Activated CD8-positive, alpha-beta memory T cell treated with anti-CD3 and anti-CD28 coated beads, Interleukin-2, amount 10 ng/mL, durations not matched to agents 7 days and 5 days (primary cell): ENCODE measurements at regions not wholly inside any gene's neighbourhood (a gene's known extent, or its start where the extent isn't known, plus 50 kb on each side); places are given as distances from the start of the nearest gene placed in this dataset.

Experiments used
- ATAC-seq: fragments of 150-1000 bp; cut with Tn5 transposase; one replicate; pipeline ENCODE4 v1.10.0; 2021; ENCODE audit warnings: moderate library complexity
- CTCF ChIA-PET: fragments of 350-600 bp; sonication (Branson Sonifier 250); formaldehyde crosslinking; loops from one replicate; lab custom pipeline; 2021; ENCODE audit warnings: antibody characterized with exemption; lab: Charles Lee
- DNase-seq: peaks from one replicate; pipeline ENCODE4 v3.0.0-alpha.2; 2020
- H3K27ac Mint-ChIP-seq: one replicate; pipeline ENCODE4 v1.8.0; 2021; ENCODE audit warnings: mild to moderate bottlenecking, mixed read lengths
- H3K27me3 Mint-ChIP-seq: one replicate; pipeline ENCODE4 v1.8.0; 2021; ENCODE audit warnings: mixed read lengths
- H3K36me3 Mint-ChIP-seq: one replicate; pipeline ENCODE4 v1.8.0; 2021; ENCODE audit warnings: mild to moderate bottlenecking, mixed read lengths
- H3K4me1 Mint-ChIP-seq: one replicate; pipeline ENCODE4 v1.8.0; 2021; ENCODE audit warnings: mixed read lengths
- H3K4me3 Mint-ChIP-seq: one replicate; pipeline ENCODE4 v1.8.0; 2021; ENCODE audit warnings: mild to moderate bottlenecking, moderate library complexity, mixed read lengths
- H3K9me3 Mint-ChIP-seq: one replicate; pipeline ENCODE4 v1.8.0; 2022; ENCODE audit warnings: low read depth, mixed read lengths

DNA sequence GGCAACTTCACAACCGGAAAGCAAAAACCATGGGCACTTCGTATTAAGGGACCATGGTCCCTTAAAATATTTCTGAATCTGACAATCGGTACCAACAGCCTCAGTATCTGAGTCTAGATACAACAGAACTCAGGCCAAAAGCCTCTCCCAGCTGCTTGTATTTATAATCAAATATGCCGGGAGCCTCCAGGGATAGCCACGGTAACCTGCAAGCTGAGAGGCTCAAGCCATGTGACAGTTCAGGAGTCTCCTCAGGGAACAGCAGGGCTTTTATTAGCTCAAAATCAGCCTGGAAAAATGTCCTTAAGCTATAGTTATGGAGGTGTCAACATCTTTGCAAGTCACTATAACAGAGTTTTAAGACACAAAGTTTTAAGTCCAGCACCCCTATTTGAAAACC lies 352.8 kb upstream of the GYPC start:
- Mint-ChIP-seq H3K9me3 (no peaks in the 10 kb centered on the region), H3K4me3 (no peak overlapping the region), H3K27ac (no peak overlapping the region), H3K4me1 (no peaks in the 10 kb centered on the region), H3K36me3 (no peaks in the 10 kb centered on the region), H3K27me3 (no peaks in the 10 kb centered on the region)
- CTCF ChIA-PET: no interaction called here
- no peak for ATAC-seq
- DNase-seq: no peak

- no peak for ATAC-seq
- Mint-ChIP-seq H3K4me1 (no peaks in the 10 kb centered on the region), H3K27ac (no peak overlapping the region), H3K27me3 (no peaks in the 10 kb centered on the region), H3K4me3 (no peak overlapping the region), H3K9me3 (no peaks in the 10 kb centered on the region), H3K36me3 (no peaks in the 10 kb centered on the region)
- DNase-seq: no peak
- CTCF ChIA-PET: no interaction called here
Measured at GRCh38 chr2:126304154-126304553, 351.8 kb upstream of the GYPC start.

DNA sequence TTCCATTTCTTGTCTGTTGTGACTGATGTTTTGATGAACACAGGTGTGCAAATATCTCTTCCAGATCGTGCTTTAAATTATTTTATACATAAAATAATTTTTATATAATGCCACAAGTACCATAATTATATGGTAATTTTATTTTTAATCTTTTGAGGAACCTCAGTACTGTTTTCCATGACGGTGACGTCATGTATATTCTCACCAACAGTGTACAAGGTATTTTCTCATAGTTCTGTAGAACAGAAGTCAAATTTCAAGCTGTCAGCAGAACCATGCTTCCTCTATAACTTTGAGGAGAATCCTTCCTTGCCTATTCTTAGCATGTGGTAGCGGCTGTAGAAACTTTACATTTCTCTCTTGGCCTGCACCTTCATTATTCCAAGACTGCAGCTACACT lies 349.4 kb upstream of the GYPC start:
- CTCF ChIA-PET: no interaction called here
- H3K9me3 Mint-ChIP-seq: no peaks in the 10 kb centered on the region

DNA sequence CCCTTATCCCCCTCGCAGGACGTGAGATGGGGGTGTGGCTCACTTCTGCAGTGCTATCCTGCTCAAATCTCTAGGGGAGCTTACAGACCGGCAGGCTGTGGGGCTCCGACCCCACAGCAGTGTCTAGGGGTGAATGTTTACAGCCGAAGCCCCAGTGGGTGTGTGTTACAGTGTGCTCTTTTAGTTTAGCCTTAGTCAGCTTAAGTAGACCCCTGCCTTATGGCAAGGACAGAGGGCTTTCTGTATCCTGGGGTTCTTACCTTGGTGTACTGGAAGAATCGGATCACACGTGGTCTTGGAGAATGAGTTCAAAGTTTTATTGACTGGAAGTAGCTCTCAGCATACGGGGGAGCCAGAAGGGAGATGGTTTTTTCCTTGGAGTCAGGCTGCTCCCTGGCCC lies 348.2 kb upstream of the GYPC start:
- CTCF ChIA-PET: no interaction called here
- ATAC-seq (no peak), DNase-seq (no peak)
- H3K27ac Mint-ChIP-seq: no peak overlapping the region
- H3K27me3 Mint-ChIP-seq: no peaks in the 10 kb centered on the region
- H3K9me3 Mint-ChIP-seq: no peaks in the 10 kb centered on the region
- H3K4me3 Mint-ChIP-seq: no peak overlapping the region
- H3K4me1 Mint-ChIP-seq: no peaks in the 10 kb centered on the region
- H3K36me3 Mint-ChIP-seq: no peaks in the 10 kb centered on the region

More for the DNA sequence above, 349.4 kb upstream of the GYPC start:
- H3K4me1 Mint-ChIP-seq: no peaks in the 10 kb centered on the region
- H3K27me3 Mint-ChIP-seq: no peaks in the 10 kb centered on the region
- ATAC-seq (no peak), DNase-seq (no peak)
- H3K4me3 Mint-ChIP-seq: no peak overlapping the region
- H3K27ac Mint-ChIP-seq: no peak overlapping the region
- H3K36me3 Mint-ChIP-seq: no peaks in the 10 kb centered on the region

DNA sequence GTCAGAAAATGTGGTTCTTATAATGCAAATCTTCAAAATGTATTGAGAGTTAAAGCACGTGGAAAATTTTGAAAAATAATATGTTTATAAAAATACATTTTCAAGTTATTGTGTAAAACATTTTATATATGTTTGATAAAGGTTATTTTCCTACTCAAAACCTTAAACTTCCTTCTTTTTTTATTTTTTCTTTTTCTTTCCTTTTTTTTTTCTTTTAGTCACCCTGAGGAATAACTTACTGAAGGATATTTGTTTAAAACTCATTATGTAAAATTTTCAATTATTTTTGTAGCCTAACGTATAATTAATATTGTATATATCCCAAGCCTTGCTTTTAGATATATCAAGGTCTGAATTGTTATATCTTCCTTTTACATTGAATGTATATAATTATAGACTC lies 346.8 kb upstream of the GYPC start:
- no peaks in the 10 kb centered on the region for H3K4me1 Mint-ChIP-seq
- CTCF ChIA-PET: no interaction called here
- H3K9me3 Mint-ChIP-seq: no peaks in the 10 kb centered on the region
- DNase-seq (no peak), ATAC-seq (no peak)
- no peak overlapping the region for H3K27ac Mint-ChIP-seq
- H3K27me3 Mint-ChIP-seq: no peaks in the 10 kb centered on the region
- H3K4me3 Mint-ChIP-seq: no peak overlapping the region
- H3K36me3 Mint-ChIP-seq: no peaks in the 10 kb centered on the region

DNA sequence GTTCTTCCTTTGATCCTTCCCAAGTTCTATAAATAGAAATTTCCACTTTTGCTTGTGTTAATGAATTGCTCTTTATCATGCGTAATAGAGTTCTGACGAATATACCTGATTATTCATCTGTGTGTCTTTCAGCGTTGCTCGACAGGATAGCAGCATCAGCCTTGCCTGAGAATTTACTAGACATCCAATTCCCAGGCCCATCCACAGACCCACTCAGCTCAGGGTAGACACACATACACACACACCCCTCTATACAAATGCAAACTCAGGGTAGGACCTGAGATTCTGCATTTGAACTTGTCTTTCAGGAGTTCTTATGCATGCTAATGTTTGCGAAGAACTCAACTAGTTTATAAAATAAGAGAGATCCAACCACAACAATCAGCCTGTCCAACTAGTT lies 343.4 kb upstream of the GYPC start:
- no peak overlapping the region for H3K4me3 Mint-ChIP-seq
- ATAC-seq: no peak
- CTCF ChIA-PET: no interaction called here
- H3K4me1 Mint-ChIP-seq: no peaks in the 10 kb centered on the region
- H3K9me3 Mint-ChIP-seq: no peaks in the 10 kb centered on the region
- H3K27ac Mint-ChIP-seq: no peak overlapping the region
- H3K36me3 Mint-ChIP-seq: no peaks in the 10 kb centered on the region
- H3K27me3 Mint-ChIP-seq: no peaks in the 10 kb centered on the region
- DNase-seq: no peak

DNA sequence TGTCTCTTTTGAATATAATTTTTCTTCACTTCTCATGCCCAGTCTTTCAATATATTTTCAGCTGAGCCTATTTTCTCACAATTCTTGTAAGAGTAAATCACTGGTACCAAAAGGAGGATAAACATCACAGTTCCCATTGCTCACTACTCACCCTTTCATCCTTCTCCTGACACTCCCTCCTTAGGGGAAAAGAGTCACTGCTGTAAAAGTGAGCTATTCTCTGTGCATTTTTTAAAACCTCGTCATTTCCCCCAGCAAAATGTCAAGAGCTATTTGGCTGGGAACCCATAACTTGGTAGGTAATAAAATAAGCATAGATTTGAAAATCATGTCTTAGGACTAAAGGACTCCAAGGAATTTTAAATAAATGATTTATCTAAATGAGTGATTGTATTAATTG lies 340.1 kb upstream of the GYPC start:
- DNase-seq (no peak), ATAC-seq (no peak)
- CTCF ChIA-PET: no interaction called here
- Mint-ChIP-seq H3K27ac (no peak overlapping the region), H3K4me3 (no peak overlapping the region), H3K9me3 (no peaks in the 10 kb centered on the region), H3K36me3 (no peaks in the 10 kb centered on the region), H3K27me3 (no peaks in the 10 kb centered on the region), H3K4me1 (no peaks in the 10 kb centered on the region)

DNA sequence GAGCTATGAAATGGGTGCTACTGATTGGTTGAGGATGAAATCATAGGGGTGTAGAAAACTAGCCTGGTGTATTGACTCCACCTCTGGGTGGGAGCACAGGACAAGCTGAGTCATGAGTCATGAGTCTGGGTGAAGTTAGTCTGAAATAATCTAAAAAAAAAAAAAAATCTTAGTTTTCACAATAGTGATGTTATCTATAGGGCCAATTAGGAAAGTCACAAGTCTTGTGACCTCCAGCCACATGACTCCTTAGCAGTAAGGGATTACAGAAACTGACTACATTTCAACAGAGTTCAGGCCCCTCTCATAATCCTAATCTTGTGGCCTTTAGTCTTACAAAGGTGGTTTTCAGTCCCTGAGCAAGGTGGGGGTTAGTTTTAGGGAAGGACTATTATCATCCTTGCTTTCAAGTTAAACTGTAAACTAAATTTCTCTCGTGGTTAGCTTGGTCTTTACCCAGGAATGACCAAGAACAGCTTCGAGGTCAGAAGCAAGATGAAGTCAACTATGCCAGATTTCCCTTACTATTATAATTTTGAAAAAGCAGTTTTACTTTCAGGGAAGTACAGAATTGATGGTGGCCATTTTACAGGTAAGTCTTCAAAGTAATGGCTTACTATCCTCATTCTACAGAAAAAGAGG lies 338.0 kb upstream of the GYPC start:
- Mint-ChIP-seq H3K4me3 (no peak overlapping the region), H3K27me3 (no peaks in the 10 kb centered on the region), H3K9me3 (no peaks in the 10 kb centered on the region), H3K36me3 (no peaks in the 10 kb centered on the region), H3K4me1 (no peaks in the 10 kb centered on the region), H3K27ac (no peak overlapping the region)
- CTCF ChIA-PET: no interaction called here
- ATAC-seq (no peak), DNase-seq (no peak)

- DNase-seq (no peak), ATAC-seq (no peak)
- CTCF ChIA-PET: no interaction called here
- H3K4me1 Mint-ChIP-seq: no peaks in the 10 kb centered on the region
- no peaks in the 10 kb centered on the region for H3K9me3 Mint-ChIP-seq
- no peaks in the 10 kb centered on the region for H3K27me3 Mint-ChIP-seq
- H3K27ac Mint-ChIP-seq: no peak overlapping the region
- H3K36me3 Mint-ChIP-seq: no peaks in the 10 kb centered on the region
- no peak overlapping the region for H3K4me3 Mint-ChIP-seq
Measured at GRCh38 chr2:126322342-126322741, 333.6 kb upstream of the GYPC start.

- no peak for DNase-seq
- Mint-ChIP-seq H3K27ac (no peak overlapping the region), H3K9me3 (no peaks in the 10 kb centered on the region), H3K27me3 (no peaks in the 10 kb centered on the region), H3K4me1 (no peaks in the 10 kb centered on the region), H3K36me3 (no peaks in the 10 kb centered on the region), H3K4me3 (no peak overlapping the region)
- ATAC-seq: no peak
- CTCF ChIA-PET: no interaction called here
Measured at GRCh38 chr2:126325202-126325601, 330.8 kb upstream of the GYPC start.

DNA sequence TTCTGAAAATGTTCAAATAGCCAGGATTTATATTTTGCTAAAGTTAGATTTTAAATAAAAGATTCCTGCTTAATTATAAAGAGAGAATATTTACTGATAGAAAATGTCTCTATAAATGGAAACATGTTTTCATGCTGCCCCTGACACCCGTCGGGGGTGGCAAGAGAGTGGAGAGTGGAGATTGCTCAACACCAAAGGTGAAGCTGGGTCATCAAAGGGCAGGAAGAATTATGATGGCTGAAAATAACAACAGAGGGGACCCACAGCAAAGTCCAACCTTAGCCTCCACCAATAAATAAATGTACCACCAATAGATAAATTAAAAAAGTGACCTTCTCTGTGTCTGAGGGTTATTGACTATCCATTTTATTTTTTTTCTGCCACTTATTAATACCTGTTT lies 326.8 kb upstream of the GYPC start:
- CTCF ChIA-PET: no interaction called here

DNA sequence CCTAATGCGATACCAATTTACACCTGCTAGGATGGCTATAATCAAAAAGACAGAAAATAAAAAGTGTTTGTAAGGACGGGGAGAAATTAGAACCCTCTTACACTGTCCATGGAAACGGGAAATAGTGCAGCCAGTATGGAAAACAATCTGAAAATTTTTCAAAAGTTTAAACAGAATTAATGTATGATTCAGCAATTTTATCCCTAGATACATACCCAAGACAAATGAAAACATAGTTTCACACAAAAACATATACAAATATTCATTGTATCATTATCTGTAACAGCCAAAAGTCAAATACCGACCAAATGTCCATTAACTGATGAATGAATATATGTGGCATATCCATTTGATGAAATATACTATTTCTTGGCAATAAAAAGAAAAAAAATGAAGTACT lies 313.5 kb upstream of the GYPC start:
- ATAC-seq: no peak
- H3K27ac Mint-ChIP-seq: no peak overlapping the region
- DNase-seq: no peak
- H3K9me3 Mint-ChIP-seq: peaks cover 2% of the 10 kb centered on the region
- no peaks in the 10 kb centered on the region for H3K36me3 Mint-ChIP-seq
- H3K27me3 Mint-ChIP-seq: no peaks in the 10 kb centered on the region
- no peak overlapping the region for H3K4me3 Mint-ChIP-seq
- CTCF ChIA-PET: no interaction called here
- H3K4me1 Mint-ChIP-seq: no peaks in the 10 kb centered on the region

More for the DNA sequence above, 326.8 kb upstream of the GYPC start:
- Mint-ChIP-seq H3K27me3 (no peaks in the 10 kb centered on the region), H3K4me1 (no peaks in the 10 kb centered on the region), H3K4me3 (no peak overlapping the region), H3K27ac (no peak overlapping the region), H3K9me3 (peaks cover 4% of the 10 kb centered on the region), H3K36me3 (no peaks in the 10 kb centered on the region)
- ATAC-seq (no peak), DNase-seq (no peak)

- Mint-ChIP-seq H3K27me3 (no peaks in the 10 kb centered on the region), H3K36me3 (no peaks in the 10 kb centered on the region), H3K4me3 (no peak overlapping the region), H3K9me3 (peaks cover 2% of the 10 kb centered on the region), H3K27ac (no peak overlapping the region), H3K4me1 (no peaks in the 10 kb centered on the region)
- CTCF ChIA-PET: no interaction called here
- DNase-seq: no peak
- no peak for ATAC-seq
Measured at GRCh38 chr2:126343136-126343535, 312.8 kb upstream of the GYPC start.

GRCh38 chr2:126344493-126344892 lies 311.5 kb upstream of the GYPC start:
- Mint-ChIP-seq H3K4me1 (no peaks in the 10 kb centered on the region), H3K36me3 (no peaks in the 10 kb centered on the region), H3K27me3 (no peaks in the 10 kb centered on the region), H3K9me3 (no peaks in the 10 kb centered on the region), H3K27ac (no peak overlapping the region), H3K4me3 (no peak overlapping the region)
- no peak for DNase-seq
- CTCF ChIA-PET: no interaction called here
- no peak for ATAC-seq

DNA sequence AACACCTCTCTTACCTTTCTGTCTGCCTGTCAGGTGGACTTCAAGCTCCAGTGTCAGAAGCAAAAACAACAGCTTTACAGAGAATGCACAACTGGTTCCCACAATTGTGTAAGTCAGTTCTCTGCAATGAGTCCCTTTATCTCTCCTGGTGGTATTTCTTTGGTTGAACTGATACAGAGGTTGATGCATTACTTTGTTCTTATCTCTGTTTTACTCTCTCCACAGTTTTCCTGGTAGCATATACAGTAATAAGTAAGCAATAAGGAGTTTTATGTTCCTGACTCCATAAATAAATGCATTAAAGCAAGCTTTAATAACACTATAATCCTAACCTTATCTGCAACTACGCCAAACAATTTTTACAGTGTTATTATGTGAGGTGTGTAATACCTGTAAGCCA lies 310.3 kb upstream of the GYPC start:
- CTCF ChIA-PET: no interaction called here
- Mint-ChIP-seq H3K27ac (no peak overlapping the region), H3K36me3 (no peaks in the 10 kb centered on the region), H3K9me3 (no peaks in the 10 kb centered on the region), H3K27me3 (no peaks in the 10 kb centered on the region), H3K4me3 (no peak overlapping the region), H3K4me1 (no peaks in the 10 kb centered on the region)
- no peak for DNase-seq
- no peak for ATAC-seq
